DOHH2 (cell line): ENCODE measurements at regions not wholly inside any gene's neighbourhood (a gene's known extent, or its start where the extent isn't known, plus 50 kb on each side); places are given as distances from the start of the nearest gene placed in this dataset.

Source experiments
- H3F3A ChIP-seq: fragments of 200-600 bp; sonication (generic), shearing (Covaris generic); 2 replicates; pipeline ENCODE4 v1.6.0; 2016; ENCODE audit warnings: antibody characterized with exemption, mild to moderate bottlenecking; ENCODE audit not compliant: control insufficient read depth, insufficient read depth
- H3K27ac ChIP-seq: fragments of 200-600 bp; sonication (generic); 2 replicates; pipeline ENCODE4 v1.5.1; 2014; ENCODE audit warnings: low read depth, mild to moderate bottlenecking, low read length, moderate library complexity
- H3K27me3 ChIP-seq: fragments of 200-600 bp; sonication (generic); 2 replicates; pipeline ENCODE4 v1.6.1; 2014; ENCODE audit warnings: mild to moderate bottlenecking, low read length, mixed read lengths; ENCODE audit not compliant: control insufficient read depth
- H3K36me3 ChIP-seq: fragments of 200-600 bp; sonication (generic); 2 replicates; pipeline ENCODE4 v1.6.1; 2014; ENCODE audit warnings: mild to moderate bottlenecking, low read length, moderate library complexity, mixed read lengths; ENCODE audit not compliant: control insufficient read depth
- H3K4me1 ChIP-seq: fragments of 200-600 bp; sonication (generic); 2 replicates; pipeline ENCODE4 v1.6.1; 2014; ENCODE audit warnings: mild to moderate bottlenecking, low read length, mixed read lengths; ENCODE audit not compliant: control insufficient read depth
- H3K4me2 ChIP-seq: fragments of 200-600 bp; sonication (generic); 2 replicates; pipeline ENCODE4 v1.6.0; 2014; ENCODE audit warnings: mild to moderate bottlenecking, low read length, moderate library complexity
- H3K4me3 ChIP-seq: fragments of 200-600 bp; sonication (generic); 2 replicates; pipeline ENCODE4 v1.5.1; 2014; ENCODE audit warnings: mild to moderate bottlenecking, low read length, mixed read lengths
- H3K79me2 ChIP-seq: fragments of 200-600 bp; sonication (generic); 2 replicates; pipeline ENCODE4 v1.6.1; 2014; ENCODE audit warnings: mild to moderate bottlenecking, low read length, mixed read lengths; ENCODE audit not compliant: control insufficient read depth
- H3K9me2 ChIP-seq: fragments of 200-600 bp; sonication (generic); replicated peaks from 2 replicates; pipeline ENCODE4 v1.6.1; 2014; ENCODE audit warnings: mild to moderate bottlenecking, low read length, mixed read lengths; ENCODE audit not compliant: control insufficient read depth
- H3K9me3 ChIP-seq: fragments of 200-600 bp; sonication (generic); 2 replicates; pipeline ENCODE4 v1.6.1; 2014; ENCODE audit warnings: antibody characterized with exemption, low read length, mixed read lengths; ENCODE audit not compliant: control insufficient read depth, insufficient read depth
- H4K20me1 ChIP-seq: fragments of 200-600 bp; sonication (generic); 2 replicates; pipeline ENCODE4 v1.6.0; 2014; ENCODE audit warnings: low read depth, mild to moderate bottlenecking, antibody characterized with exemption, low read length, moderate library complexity; ENCODE audit not compliant: control insufficient read depth, insufficient read depth
- CTCF ChIP-seq: fragments of 200-600 bp; sonication (generic); IDR thresholded peaks from one replicate; pipeline ENCODE4 v1.5.1; 2014; ENCODE audit warnings: antibody characterized with exemption, mild to moderate bottlenecking, low read depth, low read length; ENCODE audit not compliant: poor library complexity, severe bottlenecking
- EZH2phosphoT487 ChIP-seq: fragments of 200-600 bp; sonication (generic); IDR thresholded peaks from 2 replicates; pipeline ENCODE4 v1.6.1; 2017; ENCODE audit warnings: borderline replicate concordance, mild to moderate bottlenecking, antibody characterized with exemption, low read length, moderate library complexity, mixed read lengths

- H3K4me1 ChIP-seq, result no peaks in the 10 kb centered on the region
- H3K27me3 ChIP-seq, result peaks cover 22% of the 10 kb centered on the region
- TF ChIP-seq EZH2phosphoT487 (no peak), CTCF (no peak)
- no peaks in the 10 kb centered on the region for H3K9me2 ChIP-seq
- no peak overlapping the region for H3K4me2 ChIP-seq
- H3F3A ChIP-seq, result no peaks in the 10 kb centered on the region
- no peaks in the 10 kb centered on the region for H3K9me3 ChIP-seq
- H3K4me3 ChIP-seq, result no peak overlapping the region
- H4K20me1 ChIP-seq, result no peaks in the 10 kb centered on the region
- no peak overlapping the region for H3K27ac ChIP-seq
- no peaks in the 10 kb centered on the region for H3K36me3 ChIP-seq
- no peaks in the 10 kb centered on the region for H3K79me2 ChIP-seq
These were observed 155.5 kb upstream of the PMEPA1 start for GRCh38 chr20:57865266-57865665.

DNA sequence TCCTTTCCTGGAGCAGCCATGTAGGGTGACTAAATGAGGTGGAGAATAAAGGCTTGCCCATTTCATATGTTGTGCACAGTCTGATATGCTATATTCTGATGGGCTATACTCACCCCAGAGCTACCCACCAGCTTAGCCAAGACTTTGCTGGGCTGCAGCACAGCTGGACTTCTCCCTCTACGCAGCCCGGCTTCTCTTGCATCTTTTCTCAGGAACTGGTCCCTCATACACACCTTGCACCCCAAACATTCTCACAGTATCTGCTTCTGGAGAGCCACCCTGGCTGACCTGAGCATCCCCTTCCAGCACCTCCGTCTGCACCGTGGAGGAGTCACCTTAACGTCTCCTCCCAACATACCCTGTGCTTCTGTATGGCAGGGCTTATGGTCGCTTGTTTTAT is 150.8 kb upstream of the PMEPA1 start:
- TF ChIP-seq EZH2phosphoT487 (no peak), CTCF (no peak)
- Histone ChIP-seq H3K27me3 (peaks cover 38% of the 10 kb centered on the region), H3K4me3 (no peak overlapping the region), H3K4me2 (no peak overlapping the region), H3K27ac (no peak overlapping the region), H3K9me2 (no peaks in the 10 kb centered on the region), H3F3A (no peaks in the 10 kb centered on the region), H3K4me1 (no peaks in the 10 kb centered on the region), H3K79me2 (no peaks in the 10 kb centered on the region), H3K36me3 (no peaks in the 10 kb centered on the region), H4K20me1 (no peaks in the 10 kb centered on the region; the same call in 1 of the 2 replicates), H3K9me3 (no peaks in the 10 kb centered on the region)

GRCh38 chr20:57857969-57858368 is 148.2 kb upstream of the PMEPA1 start:
- Histone ChIP-seq H3K9me2 (no peaks in the 10 kb centered on the region), H3K79me2 (no peaks in the 10 kb centered on the region), H3K4me2 (no peak overlapping the region), H3F3A (no peaks in the 10 kb centered on the region), H3K4me1 (no peaks in the 10 kb centered on the region), H3K27me3 (peaks cover 37% of the 10 kb centered on the region), H3K27ac (no peak overlapping the region), H3K4me3 (no peak overlapping the region), H3K36me3 (no peaks in the 10 kb centered on the region), H3K9me3 (no peaks in the 10 kb centered on the region), H4K20me1 (no peaks in the 10 kb centered on the region; the same call in 1 of the 2 replicates)
- no peak for TF ChIP-seq CTCF
- no peak for TF ChIP-seq EZH2phosphoT487
